ENCODE measurements at regions not wholly inside any gene's neighbourhood (a gene's known extent, or its start where the extent isn't known, plus 50 kb on each side); places are given as distances from the start of the nearest gene placed in this dataset.

DNA sequence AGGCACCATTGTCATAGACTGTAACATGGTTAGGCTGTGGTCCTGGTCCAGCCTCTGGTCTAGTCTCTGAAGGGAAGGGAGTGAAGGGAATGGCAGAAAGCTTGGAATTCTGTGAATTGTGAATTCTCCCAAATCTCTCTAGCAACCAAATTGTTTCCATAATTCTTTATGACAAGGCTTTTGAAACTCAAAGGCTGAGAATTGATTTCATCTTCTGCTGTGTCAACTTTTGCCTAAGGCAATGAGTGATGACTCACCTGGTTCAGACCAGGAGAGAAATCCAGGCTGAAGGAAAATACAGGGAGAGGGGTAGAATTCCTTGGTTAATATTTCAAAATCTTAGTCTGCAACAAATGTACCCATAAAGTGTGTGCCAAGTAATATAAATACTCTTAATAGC is 82.6 kb upstream of the ADPGK start:
- no peak for FAIRE-seq
- TF ChIP-seq, protein P1, sequence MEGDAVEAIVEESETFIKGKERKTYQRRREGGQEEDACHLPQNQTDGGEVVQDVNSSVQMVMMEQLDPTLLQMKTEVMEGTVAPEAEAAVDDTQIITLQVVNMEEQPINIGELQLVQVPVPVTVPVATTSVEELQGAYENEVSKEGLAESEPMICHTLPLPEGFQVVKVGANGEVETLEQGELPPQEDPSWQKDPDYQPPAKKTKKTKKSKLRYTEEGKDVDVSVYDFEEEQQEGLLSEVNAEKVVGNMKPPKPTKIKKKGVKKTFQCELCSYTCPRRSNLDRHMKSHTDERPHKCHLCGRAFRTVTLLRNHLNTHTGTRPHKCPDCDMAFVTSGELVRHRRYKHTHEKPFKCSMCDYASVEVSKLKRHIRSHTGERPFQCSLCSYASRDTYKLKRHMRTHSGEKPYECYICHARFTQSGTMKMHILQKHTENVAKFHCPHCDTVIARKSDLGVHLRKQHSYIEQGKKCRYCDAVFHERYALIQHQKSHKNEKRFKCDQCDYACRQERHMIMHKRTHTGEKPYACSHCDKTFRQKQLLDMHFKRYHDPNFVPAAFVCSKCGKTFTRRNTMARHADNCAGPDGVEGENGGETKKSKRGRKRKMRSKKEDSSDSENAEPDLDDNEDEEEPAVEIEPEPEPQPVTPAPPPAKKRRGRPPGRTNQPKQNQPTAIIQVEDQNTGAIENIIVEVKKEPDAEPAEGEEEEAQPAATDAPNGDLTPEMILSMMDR (IDR thresholded peaks at IDR 0.05; ENCODE audit: insufficient read depth, missing control alignments), result no peak

DNA sequence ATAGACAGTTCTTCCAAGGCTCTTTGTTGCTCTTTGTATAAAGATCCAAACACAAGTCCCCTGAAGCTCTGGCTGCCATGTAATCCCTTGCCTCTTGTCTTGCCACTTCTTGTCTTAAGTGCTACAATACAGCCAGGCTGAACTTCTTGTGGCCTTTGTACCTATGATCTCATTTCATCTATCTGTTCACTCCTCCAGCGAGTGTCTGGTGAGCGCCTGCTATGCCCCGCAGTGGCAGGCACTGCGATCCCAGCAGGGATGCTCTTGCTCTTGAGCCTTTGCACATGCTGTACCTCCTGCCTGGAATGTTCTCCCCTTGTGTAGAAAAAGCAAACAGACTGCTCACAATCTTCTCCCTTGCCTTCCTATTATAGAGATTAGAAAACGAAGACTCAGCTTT is 81.9 kb upstream of the ADPGK start:
- TF ChIP-seq, protein P1 (IDR thresholded peaks at IDR 0.05; ENCODE audit: insufficient read depth, missing control alignments), result no peak
- FAIRE-seq, result no peak
- no peak for DNase-seq (ENCODE audit: insufficient read length, low spot score)

More for the DNA sequence above, 82.6 kb upstream of the ADPGK start:
- DNase-seq (ENCODE audit: insufficient read length, low spot score), result no peak

DNA sequence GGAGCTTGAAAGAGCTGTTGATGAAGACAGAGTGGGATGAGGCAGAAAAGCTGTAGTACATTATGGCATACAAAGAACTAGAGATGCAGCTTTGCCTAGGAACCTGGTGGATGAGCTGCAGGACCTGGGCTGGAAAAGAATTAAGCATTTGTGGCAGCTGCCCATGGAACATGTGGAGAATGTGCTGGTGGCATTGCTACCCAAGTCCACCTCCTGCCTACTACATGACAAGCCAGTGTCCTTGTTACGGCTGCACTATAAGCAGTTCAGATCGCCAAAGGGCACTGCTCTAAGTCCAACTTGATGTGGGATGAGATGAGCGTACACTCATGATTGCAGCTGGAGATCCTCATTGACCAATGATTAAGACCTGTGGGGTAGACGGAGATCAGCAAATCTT is 81.1 kb upstream of the ADPGK start:
- TF ChIP-seq, protein P1 (IDR thresholded peaks at IDR 0.05; ENCODE audit: insufficient read depth, missing control alignments), result no peak
- DNase-seq (ENCODE audit: insufficient read length, low spot score), result no peak
- no peak for FAIRE-seq

DNA sequence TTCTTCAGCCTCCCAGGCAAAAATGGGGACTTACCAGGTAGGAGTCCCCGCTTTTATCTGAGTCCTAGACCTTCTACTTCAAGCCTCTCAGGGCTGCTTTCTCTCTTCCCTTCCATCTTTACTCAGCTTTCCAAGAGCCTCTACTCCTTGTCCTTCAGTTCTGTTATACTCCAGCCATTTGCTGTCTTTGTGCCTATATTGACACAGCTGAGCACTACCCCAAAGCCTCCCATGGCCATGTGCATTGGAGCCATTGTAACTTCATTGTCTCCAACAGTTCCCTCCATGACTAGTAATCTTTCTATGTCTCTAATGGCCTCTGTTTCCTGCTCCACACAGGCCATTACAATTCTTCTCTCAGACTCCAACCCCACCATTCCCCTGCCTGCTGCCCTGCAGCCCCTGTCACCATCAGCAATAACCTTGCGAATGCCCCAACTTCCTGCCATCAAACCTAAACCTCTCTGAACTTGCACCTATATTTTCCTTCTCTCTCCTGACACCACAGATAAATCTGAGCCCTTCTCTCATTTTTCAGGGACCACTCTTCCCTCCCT is 77.9 kb upstream of the ADPGK start:
- no peak for DNase-seq (ENCODE audit: insufficient read length, low spot score)
- TF ChIP-seq, protein P1 (IDR thresholded peaks at IDR 0.05; ENCODE audit: insufficient read depth, missing control alignments), result no peak
- FAIRE-seq, result no peak

DNA sequence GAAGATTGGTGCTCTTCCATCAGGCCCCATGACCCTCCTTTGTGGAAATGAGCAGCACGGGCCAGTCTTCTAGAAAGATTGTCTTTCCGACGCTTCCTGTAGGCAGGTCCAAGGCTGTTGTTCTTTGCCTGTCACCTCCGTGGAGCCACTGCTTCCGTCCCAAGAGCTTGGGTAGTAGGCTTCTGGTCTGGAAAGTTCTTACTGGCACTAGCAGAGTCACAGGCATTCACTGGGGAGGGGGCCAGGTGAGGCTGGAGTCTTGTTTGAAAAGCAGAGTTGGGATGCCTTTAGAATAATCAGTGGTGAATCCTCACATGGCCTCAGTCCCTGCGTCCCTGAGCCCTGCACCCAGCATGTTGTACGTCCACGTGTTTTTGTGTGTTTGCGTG is 76.2 kb upstream of the ADPGK start:
- no peak for DNase-seq (ENCODE audit: insufficient read length, low spot score)
- TF ChIP-seq, protein P1 (IDR thresholded peaks at IDR 0.05; ENCODE audit: insufficient read depth, missing control alignments), result no peak
- FAIRE-seq, result no peak

DNA sequence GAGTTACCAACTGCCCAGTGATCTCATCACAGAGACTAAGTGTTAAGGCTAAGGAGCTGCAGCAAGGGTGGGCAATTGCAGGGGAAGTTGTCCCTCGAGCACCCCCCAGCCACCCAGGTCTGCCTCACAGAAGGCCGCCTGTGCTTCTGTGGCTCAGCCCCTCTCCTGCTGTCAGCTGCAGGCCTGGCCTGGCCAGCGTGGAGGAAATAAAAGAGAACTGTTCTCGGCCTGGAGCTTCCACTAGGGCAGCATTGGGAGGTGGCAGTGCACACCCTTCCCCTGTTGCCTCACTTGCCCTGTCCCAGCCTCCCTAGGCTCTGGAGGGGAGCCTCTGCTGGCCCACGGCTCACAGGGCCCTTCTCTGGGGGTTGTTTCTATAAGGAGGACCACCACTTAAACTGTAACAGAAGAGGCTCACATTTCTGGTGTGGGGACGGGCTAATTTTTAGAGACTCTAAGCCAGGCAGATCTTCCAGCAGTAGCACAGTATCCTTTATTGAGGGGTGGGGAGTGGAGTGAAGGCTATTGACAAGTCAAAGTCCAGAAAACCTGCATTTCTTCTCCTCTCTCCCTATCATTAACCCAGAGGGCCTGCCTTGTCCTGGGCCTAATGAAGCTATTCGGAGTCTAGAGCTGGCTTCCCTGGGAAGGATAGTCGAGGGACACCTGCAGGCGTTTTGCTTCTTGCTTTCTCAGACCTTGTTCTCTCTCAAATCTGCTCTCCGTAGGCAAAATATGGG is 75.6 kb upstream of the ADPGK start:
- TF ChIP-seq, protein P1 (IDR thresholded peaks at IDR 0.05; ENCODE audit: insufficient read depth, missing control alignments), result no peak
- DNase-seq (ENCODE audit: insufficient read length, low spot score) (no peak), FAIRE-seq (no peak)

DNA sequence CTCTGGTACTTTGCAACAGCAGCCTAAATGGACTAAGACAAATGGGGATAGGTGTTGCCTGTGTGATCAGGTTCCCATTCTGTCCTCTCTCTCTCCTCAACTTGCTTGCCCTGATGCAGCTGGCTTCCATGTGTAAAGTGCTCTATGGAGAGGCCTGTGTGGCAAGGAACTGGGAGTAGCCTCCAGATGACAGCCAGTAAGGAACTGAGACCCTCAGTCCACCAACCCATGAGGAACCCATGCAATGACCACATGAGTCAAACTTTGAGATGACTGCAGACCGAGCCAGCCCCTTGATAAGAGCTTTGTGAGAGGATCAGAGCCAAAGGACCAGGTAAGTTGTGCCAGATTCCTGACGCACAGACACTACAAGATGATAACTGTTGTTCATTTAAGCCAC is 74.6 kb upstream of the ADPGK start:
- TF ChIP-seq, protein P1 (IDR thresholded peaks at IDR 0.05; ENCODE audit: insufficient read depth, missing control alignments), result no peak
- FAIRE-seq (no peak), DNase-seq (ENCODE audit: insufficient read length, low spot score) (no peak)

Data from D721Med (cell line).